B cell (primary cell): ENCODE measurements at regions not wholly inside any gene's neighbourhood (a gene's known extent, or its start where the extent isn't known, plus 50 kb on each side); places are given as distances from the start of the nearest gene placed in this dataset.

Experiments used
- ATAC-seq: fragments of 200-7000 bp; cut with Tn5 transposase; one replicate; pipeline ENCODE4 v1.10.0; 2021; ENCODE audit warnings: low read depth, mild to moderate bottlenecking, moderate number of reproducible peaks, moderate library complexity
- CTCF ChIA-PET: fragments of 350-600 bp; sonication (Branson Sonifier 250); formaldehyde crosslinking; loops from one replicate; lab custom pipeline; 2021; ENCODE audit warnings: antibody characterized with exemption, inconsistent platforms; lab: Charles Lee
- POLR2A ChIA-PET: fragments of 350-600 bp; sonication (Branson Sonifier 250); formaldehyde crosslinking; loops from one replicate; lab custom pipeline; 2021; ENCODE audit warnings: antibody characterized with exemption; lab: Charles Lee
- DNase-seq: peaks from one replicate; pipeline ENCODE4 v3.0.0; 2013
- H2AFZ ChIP-seq: 2 replicates; pipeline ENCODE4 v1.6.1; 2012; ENCODE audit warnings: mild to moderate bottlenecking, low read depth, low read length; ENCODE audit not compliant: insufficient read depth, poor library complexity, severe bottlenecking
- H3K27ac ChIP-seq, 2 donors: 1 replicate in 1 of 2; 2 replicates in 1 of 2; pipeline ENCODE4 v1.5.1; 2012 to 2013; ENCODE audit warnings: low read length in 2 of 2, mild to moderate bottlenecking in 2 of 2, moderate library complexity in 1 of 2
- H3K27me3 ChIP-seq, 4 experiments: fragments of 200-600 bp in 1 of 4; sonication (generic) in 1 of 4; replicated peaks in 1 of 4; 1 replicate in 2 of 4; 2 replicates in 2 of 4; pipeline versions ENCODE4 v1.6.1 to v1.7.0; 2013 to 2016; ENCODE audit warnings: low read length in 3 of 4, mild to moderate bottlenecking in 2 of 4, mixed read lengths in 1 of 4, moderate library complexity in 1 of 4; ENCODE audit not compliant: insufficient read depth in 4 of 4, control insufficient read depth in 3 of 4; ENCODE audit errors: control extremely low read depth in 1 of 4
- H3K36me3 ChIP-seq, 2 experiments: replicated peaks in 1 of 2; 1 replicate in 1 of 2; 2 replicates in 1 of 2; pipeline versions ENCODE4 v1.6.1 to v1.7.1; 2013; ENCODE audit warnings: low read length in 1 of 2; ENCODE audit not compliant: insufficient read depth in 2 of 2, control insufficient read depth in 1 of 2; ENCODE audit errors: control extremely low read depth in 1 of 2, extremely low read depth in 1 of 2
- H3K4me1 ChIP-seq, 2 donors: fragments of 200-600 bp in 1 of 2; sonication (generic) in 1 of 2; 1 replicate in 1 of 2; 2 replicates in 1 of 2; pipeline versions ENCODE4 v1.5.1 to v1.6.1; 2013 to 2017; ENCODE audit warnings: low read length in 2 of 2; ENCODE audit not compliant: control insufficient read depth in 2 of 2, insufficient read depth in 2 of 2
- H3K4me2 ChIP-seq: replicated peaks from 2 replicates; pipeline ENCODE3; 2012; ENCODE audit warnings: mild to moderate bottlenecking, low read depth, low read length; ENCODE audit not compliant: poor library complexity, severe bottlenecking
- H3K4me3 ChIP-seq, 5 experiments: fragments of 200-600 bp in 1 of 5; sonication (generic) in 1 of 5; 1 replicate in 3 of 5; 2 replicates in 2 of 5; pipeline versions ENCODE4 v1.5.1 to v1.7.0; 2011 to 2016; ENCODE audit warnings: low read length in 4 of 5, mild to moderate bottlenecking in 4 of 5, low read depth in 2 of 5, control low read depth in 1 of 5, moderate library complexity in 1 of 5; ENCODE audit not compliant: insufficient read depth in 1 of 5; ENCODE audit errors: control extremely low read depth in 1 of 5, extremely low read depth in 1 of 5
- H3K79me2 ChIP-seq: fragments of 200-600 bp; sonication (generic); one replicate; pipeline ENCODE4 v1.6.0; 2016; ENCODE audit warnings: low read length; ENCODE audit not compliant: control insufficient read depth, insufficient read depth
- H3K9ac ChIP-seq: fragments of 200-600 bp; sonication (generic); 2 replicates; pipeline ENCODE4 v1.6.1; 2017; ENCODE audit warnings: mild to moderate bottlenecking, low read length, moderate library complexity
- H3K9me3 ChIP-seq, 3 donors: one replicate each; pipeline versions ENCODE4 v1.6.1 to v1.7.1; 2013; ENCODE audit warnings: low read length in 2 of 3; ENCODE audit not compliant: control insufficient read depth in 2 of 3, insufficient read depth in 1 of 3; ENCODE audit errors: control extremely low read depth in 1 of 3
- H4K20me1 ChIP-seq: 2 replicates; pipeline ENCODE4 v1.6.0; 2012; ENCODE audit warnings: mild to moderate bottlenecking, low read length; ENCODE audit not compliant: insufficient read depth, control insufficient read depth, poor library complexity, severe bottlenecking
- H3K27ac Mint-ChIP-seq: one replicate; pipeline ENCODE4 v1.8.0; 2021; ENCODE audit warnings: mixed read lengths
- H3K27me3 Mint-ChIP-seq: one replicate; pipeline ENCODE4 v1.8.0; 2021; ENCODE audit warnings: mixed read lengths
- H3K4me1 Mint-ChIP-seq: one replicate; pipeline ENCODE4 v1.8.0; 2021; ENCODE audit warnings: mixed read lengths
- H3K4me3 Mint-ChIP-seq: one replicate; pipeline ENCODE4 v1.8.0; 2021; ENCODE audit warnings: mixed read lengths
- H3K9me3 Mint-ChIP-seq: one replicate; pipeline ENCODE4 v1.8.0; 2022; ENCODE audit warnings: mixed read lengths; ENCODE audit not compliant: insufficient read depth
- EZH2 ChIP-seq: IDR thresholded peaks from 2 replicates; pipeline ENCODE4 v1.6.1; 2012; ENCODE audit warnings: borderline replicate concordance, low read depth, mild to moderate bottlenecking, moderate library complexity, low read length; ENCODE audit not compliant: insufficient read depth, poor library complexity, severe bottlenecking
- WGBS: methylation state at CpG from one replicate; pipeline ENCODE4 v1.1.5; 2013; ENCODE audit warnings: missing lambda C conversion rate; ENCODE audit not compliant: insufficient coverage; 5-methylcytosine and 5-hydroxymethylcytosine counted together
- intact Hi-C: fragments of 100-400 bp; cut with micrococcal nuclease; formaldehyde crosslinking; loops from one replicate; pipeline ENCODE4 v1.10.0; 2022

GRCh38 chr4:10734697-10735096 is 50.1 kb upstream of the CLNK start:
- TF ChIP-seq EZH2, result no peak
- H3K27ac Mint-ChIP-seq, result no peak overlapping the region
- no peaks in the 10 kb centered on the region for H3K36me3 ChIP-seq
- no peak overlapping the region for H3K4me3 Mint-ChIP-seq
- no peak for ATAC-seq
- H3K4me2 ChIP-seq, result no peak overlapping the region
- ChIA-PET CTCF (no interaction called here), POLR2A (no interaction called here)
- H4K20me1 ChIP-seq, result no peaks in the 10 kb centered on the region
- no peak for DNase-seq
- 86% methylated on average over 1 of the region's 5 CpGs for WGBS
- H3K4me1 ChIP-seq, result peaks cover 20 to 22% of the 10 kb centered on the region in 2 donors
- no peaks in the 10 kb centered on the region for H3K27me3 ChIP-seq
- no peaks in the 10 kb centered on the region for H3K27me3 Mint-ChIP-seq
- H3K4me1 Mint-ChIP-seq, result peaks cover 34% of the 10 kb centered on the region
- no peak overlapping the region for H3K9ac ChIP-seq
- intact Hi-C loops, result loop anchor here (5.0 kb wide), 1 partner anchor 42 kb away; no protein-coding TSS in a partner anchor
- H3K9me3 ChIP-seq, result no peaks in the 10 kb centered on the region
- H2AFZ ChIP-seq, result no peak overlapping the region
- H3K79me2 ChIP-seq, result no peaks in the 10 kb centered on the region
- no peaks in the 10 kb centered on the region for H3K9me3 Mint-ChIP-seq
- H3K27ac ChIP-seq, result no peak overlapping the region
- no peak overlapping the region for H3K4me3 ChIP-seq
